SU-DHL-6 (cell line): ENCODE measurements at regions not wholly inside any gene's neighbourhood (a gene's known extent, or its start where the extent isn't known, plus 50 kb on each side); places are given as distances from the start of the nearest gene placed in this dataset.

Source experiments
- CTCF ChIP-seq: fragments of 200-600 bp; sonication (generic); IDR thresholded peaks from one replicate; pipeline ENCODE4 v1.5.1; 2017; ENCODE audit warnings: antibody characterized with exemption, mild to moderate bottlenecking, low read length, moderate library complexity; ENCODE audit not compliant: insufficient read depth, poor library complexity, severe bottlenecking
- EZH2phosphoT487 ChIP-seq: fragments of 200-600 bp; sonication (generic), shearing (Covaris generic); conservative IDR thresholded peaks from 2 replicates; pipeline ENCODE4 v1.6.1; 2018; ENCODE audit warnings: mild to moderate bottlenecking, antibody characterized with exemption, low read length, moderate library complexity, mixed read lengths

GRCh38 chr4:114317564-114317963 lies 281.0 kb upstream of the UGT8 start:
- no peak for TF ChIP-seq CTCF
- TF ChIP-seq EZH2phosphoT487 = no peak
